GM12878 (cell line): ENCODE measurements at regions not wholly inside any gene's neighbourhood (a gene's known extent, or its start where the extent isn't known, plus 50 kb on each side); places are given as distances from the start of the nearest gene placed in this dataset.
"Not testable (repeated sequence)": the region's sequence is repeated elsewhere in the genome, so short reads cannot be mapped to it uniquely, and the experiment has no call there.

Experiments
- ATAC-seq: fragments of 200-7000 bp; cut with Tn5 transposase; 3 replicates; pipeline ENCODE4 v1.9.1; 2020; ENCODE audit warnings: mild to moderate bottlenecking, moderate library complexity
- BruUV-seq: library from RNA; stranded (reverse); fragments of 400-500 nt; replicated peaks from 2 replicates; lab custom pipeline; 2021; lab: Mats Ljungman, UMichigan
- CTCF ChIA-PET: fragments of 300-600 bp; sonication (Branson Sonifier 250); formaldehyde crosslinking; extraction: SDS; loops from one replicate; lab custom pipeline; 2021; ENCODE audit warnings: inconsistent platforms; lab: Yijun Ruan, JAX
- POLR2A ChIA-PET: fragments of 350-600 bp; formaldehyde crosslinking; extraction: SDS; loops from one replicate; lab custom pipeline; 2021; ENCODE audit warnings: inconsistent platforms; lab: Charles Lee
- RAD21 ChIA-PET: fragments of 300-600 bp; sonication (Branson Sonifier 250); formaldehyde crosslinking; loops from one replicate; lab custom pipeline; 2023; ENCODE audit warnings: antibody characterized with exemption; ENCODE audit not compliant: unreplicated experiment; lab: Charles Lee
- SMC1A ChIA-PET: fragments of 300-600 bp; sonication (Branson Sonifier 250); formaldehyde crosslinking; loops from one replicate; lab custom pipeline; 2023; ENCODE audit not compliant: unreplicated experiment, uncharacterized antibody; lab: Charles Lee
- DNase-seq: peaks from one replicate; pipeline ENCODE4 v3.0.0-alpha.2; 2011; ENCODE audit warnings: low read depth, low spot score
- FAIRE-seq: peaks from 3 replicates; lab custom pipeline; 2011; peaks lifted over from hg19 to GRCh38; lab: Jason Lieb, UNC
- H2AFZ ChIP-seq: 2 replicates; pipeline ENCODE4 v1.6.0; 2011; ENCODE audit warnings: low read depth, low read length, control low read depth; ENCODE audit not compliant: control insufficient read depth
- H3K27ac ChIP-seq: 2 replicates; pipeline ENCODE4 v1.5.1; 2011; ENCODE audit warnings: control low read depth; ENCODE audit not compliant: control insufficient read depth, insufficient read depth
- H3K27me3 ChIP-seq, 2 experiments: replicated peaks in 1 of 2; 2 replicates each; pipeline versions ENCODE4 v1.6.0 to v1.6.1; 2011; ENCODE audit warnings: low read length in 1 of 2; ENCODE audit not compliant: control insufficient read depth in 2 of 2, insufficient read depth in 2 of 2
- H3K36me3 ChIP-seq, 2 experiments: 2 replicates each; pipeline ENCODE4 v1.5.1; 2011; ENCODE audit warnings: low read length in 1 of 2; ENCODE audit not compliant: control insufficient read depth in 2 of 2, insufficient read depth in 2 of 2
- H3K4me1 ChIP-seq: 2 replicates; pipeline ENCODE4 v1.6.1; 2011; ENCODE audit warnings: mild to moderate bottlenecking, low read length, moderate library complexity, mixed read lengths; ENCODE audit not compliant: control insufficient read depth, insufficient read depth
- H3K4me2 ChIP-seq: 2 replicates; pipeline ENCODE4 v1.6.0; 2011; ENCODE audit warnings: control low read depth; ENCODE audit not compliant: control insufficient read depth, insufficient read depth
- H3K4me3 ChIP-seq: fragments of 200-600 bp; sonication (generic); 2 replicates; pipeline ENCODE4 v1.5.1; 2016
- H3K79me2 ChIP-seq: 2 replicates; pipeline ENCODE4 v1.6.0; 2011; ENCODE audit warnings: low read length; ENCODE audit not compliant: control insufficient read depth, insufficient read depth
- H3K9ac ChIP-seq: 2 replicates; pipeline ENCODE4 v1.8.0; 2011; ENCODE audit warnings: low read length, control low read depth, mixed read lengths; ENCODE audit not compliant: control insufficient read depth, insufficient read depth
- H3K9me3 ChIP-seq: replicated peaks from 3 replicates; pipeline ENCODE4 v1.5.1; 2011; ENCODE audit warnings: mild to moderate bottlenecking, low read length; ENCODE audit not compliant: control insufficient read depth, insufficient read depth
- H4K20me1 ChIP-seq: 2 replicates; pipeline ENCODE4 v1.6.0; 2011; ENCODE audit not compliant: control insufficient read depth, insufficient read depth
- E2F4 ChIP-seq: IDR thresholded peaks from 2 replicates; pipeline ENCODE4 v1.6.1; 2012; ENCODE audit warnings: low read depth, low read length, improper control_type of control experiment
- IRF3 ChIP-seq: fragments of 450-650 bp; IDR thresholded peaks from 2 replicates; pipeline ENCODE4 v1.6.1; 2014; ENCODE audit warnings: mild to moderate bottlenecking
- NFYB ChIP-seq: IDR thresholded peaks from 2 replicates; pipeline ENCODE4 v1.6.1; 2011; ENCODE audit warnings: low read depth, mild to moderate bottlenecking, low read length, improper control_type of control experiment, moderate library complexity; ENCODE audit not compliant: insufficient read depth
- NKRF ChIP-seq: fragments of 450-650 bp; conservative IDR thresholded peaks from 2 replicates; pipeline ENCODE4 v1.6.1; 2017; ENCODE audit warnings: mild to moderate bottlenecking, moderate library complexity
- PKNOX1 ChIP-seq: fragments of 450-650 bp; IDR thresholded peaks from 2 replicates; pipeline ENCODE4 v1.6.1; 2016; ENCODE audit warnings: mild to moderate bottlenecking
- POLR2A ChIP-seq: IDR thresholded peaks from 2 replicates; pipeline ENCODE4 v1.6.1; 2011; ENCODE audit warnings: low read depth, mild to moderate bottlenecking, low read length
- RB1 ChIP-seq: fragments of 450-650 bp; formaldehyde crosslinking; IDR thresholded peaks from 2 replicates; pipeline ENCODE4 v1.6.1; 2017; ENCODE audit warnings: mild to moderate bottlenecking, borderline replicate concordance
- RELB ChIP-seq: fragments of 450-650 bp; IDR thresholded peaks from 2 replicates; pipeline ENCODE4 v1.6.1; 2017; ENCODE audit warnings: low read depth, mild to moderate bottlenecking, moderate library complexity
- SIN3A ChIP-seq: IDR thresholded peaks from 2 replicates; pipeline ENCODE4 v1.6.1; 2012; ENCODE audit warnings: low read depth, low read length, improper control_type of control experiment
- TAF1 ChIP-seq: IDR thresholded peaks from 2 replicates; pipeline ENCODE4 v1.6.1; 2011; ENCODE audit warnings: mild to moderate bottlenecking, low read depth, low read length, borderline replicate concordance
- ZBTB40 ChIP-seq: fragments of 450-650 bp; IDR thresholded peaks from 2 replicates; pipeline ENCODE4 v1.6.1; 2016; ENCODE audit warnings: mild to moderate bottlenecking, moderate library complexity, borderline replicate concordance
- WGBS: methylation state at CpG from one replicate; pipeline ENCODE4 v1.1.6; 2016; ENCODE audit warnings: low lambda C conversion rate; ENCODE audit not compliant: insufficient replicate concordance, insufficient coverage; ENCODE audit errors: missing lambda C conversion rate; 5-methylcytosine and 5-hydroxymethylcytosine counted together
- in situ Hi-C: fragments of 300-500 bp; cut with MboI; formaldehyde crosslinking; loops from 9 replicates; pipeline ENCODE4 v1.14.3; 2018; ENCODE audit warnings: mixed read lengths
- intact Hi-C: fragments of 100-400 bp; cut with micrococcal nuclease; formaldehyde crosslinking; loops from one replicate; pipeline ENCODE4 v1.14.2; 2022; ENCODE audit not compliant: unreplicated experiment

GRCh38 chr21:14027235-14027869, 183.4 kb downstream of the LIPI start:
- H3K27me3 ChIP-seq, result not testable (repeated sequence)
- TF ChIP-seq RELB (peak; percentile 50), POLR2A (peak; percentile 56), TAF1 (peak; percentile 72; the same call in 1 of the 2 replicates), SIN3A (peak; percentile 84), PKNOX1 (peak; percentile 93), E2F4 (peak; percentile 81), ZBTB40 (peak; percentile 73; the same call in 1 of the 2 replicates), IRF3 (peak; percentile 79; the same call in 1 of the 2 replicates), NFYB (peak; percentile 91), NKRF (peak; percentile 84), RB1 (0 out of 2 replicates have a peak, but pooled peaks have one; percentile 14)

More at GRCh38 chr21:14027235-14027869, 183.4 kb downstream of the LIPI start:
- Histone ChIP-seq H3K4me2 (0 out of 2 replicates have a peak overlapping the region, but pooled peaks have one; percentile 11), H3K79me2 (peaks cover 13% of the 10 kb centered on the region), H3K4me3 (peak overlapping the region; percentile 83), H3K9ac (peak overlapping the region; percentile 69; the same call in 1 of the 2 replicates), H2AFZ (peak overlapping the region; percentile 64), H3K27ac (0 out of 2 replicates have a peak overlapping the region, but pooled peaks have one; percentile 61)
- POLR2A ChIA-PET, CTCF ChIA-PET, H3K4me1 ChIP-seq, in situ Hi-C loops, SMC1A ChIA-PET, intact Hi-C loops, H3K36me3 ChIP-seq, H4K20me1 ChIP-seq, H3K9me3 ChIP-seq, RAD21 ChIA-PET: not testable (repeated sequence)
- TSS peak; percentile 70 for BruUV-seq
- 1% methylated on average over 30 of the region's 37 CpGs for WGBS
- ATAC-seq (peak; percentile 99), FAIRE-seq (peak; percentile 94), DNase-seq (peak; percentile 75)
